HG02642 (cell line): ENCODE measurements at regions not wholly inside any gene's neighbourhood (a gene's known extent, or its start where the extent isn't known, plus 50 kb on each side); places are given as distances from the start of the nearest gene placed in this dataset.
A peak's percentile ranks its signal among the peaks of the same experiment; 100 is the strongest.

ENCODE experiments used
- ATAC-seq: cut with Tn5 transposase; IDR thresholded peaks from one replicate; pipeline ENCODE4 v1.9.1; 2021; ENCODE audit warnings: mild to moderate bottlenecking; ENCODE audit not compliant: unreplicated experiment, poor library complexity

GRCh38 chr7:31398815-31399214, 58.3 kb upstream of the NEUROD6 start:
- no peak for ATAC-seq

GRCh38 chr7:31407178-31407676, 66.7 kb upstream of the NEUROD6 start:
- no peak for ATAC-seq

GRCh38 chr7:31408140-31408729, 67.7 kb upstream of the NEUROD6 start:
- no peak for ATAC-seq

GRCh38 chr7:31410265-31410664, 69.7 kb upstream of the NEUROD6 start:
- no peak for ATAC-seq

GRCh38 chr7:31411416-31411815, 70.9 kb upstream of the NEUROD6 start:
- ATAC-seq, result no peak

GRCh38 chr7:31413766-31414165, 73.2 kb upstream of the NEUROD6 start:
- ATAC-seq, result no peak

GRCh38 chr7:31416381-31416870, 75.9 kb upstream of the NEUROD6 start:
- ATAC-seq, result no peak

GRCh38 chr7:31418928-31419327, 78.4 kb upstream of the NEUROD6 start:
- no peak for ATAC-seq

GRCh38 chr7:31419505-31420055, 79.1 kb upstream of the NEUROD6 start:
- no peak for ATAC-seq

GRCh38 chr7:31420948-31421347, 80.4 kb upstream of the NEUROD6 start:
- ATAC-seq, result no peak

- no peak for ATAC-seq
Measured at GRCh38 chr7:31421607-31422006, 81.1 kb upstream of the NEUROD6 start.

- no peak for ATAC-seq
Measured at GRCh38 chr7:31423994-31424393, 83.5 kb upstream of the NEUROD6 start.

- ATAC-seq, result no peak
Measured at GRCh38 chr7:31432176-31432575, 81.7 kb upstream of the ITPRID1 start.

GRCh38 chr7:31432836-31433340, 81.0 kb upstream of the ITPRID1 start:
- no peak for ATAC-seq

- ATAC-seq, result no peak
Measured at GRCh38 chr7:31437250-31437865, 76.5 kb upstream of the ITPRID1 start.

- no peak for ATAC-seq
Measured at GRCh38 chr7:31439165-31439564, 74.7 kb upstream of the ITPRID1 start.

GRCh38 chr7:31440511-31440910, 73.4 kb upstream of the ITPRID1 start:
- no peak for ATAC-seq

GRCh38 chr7:31442626-31443025, 71.3 kb upstream of the ITPRID1 start:
- no peak for ATAC-seq

- ATAC-seq, result peak; percentile 74
Measured at GRCh38 chr7:31443457-31443856, 70.4 kb upstream of the ITPRID1 start.

GRCh38 chr7:31444196-31444595, 69.7 kb upstream of the ITPRID1 start:
- ATAC-seq, result no peak

GRCh38 chr7:31445686-31446355, 68.1 kb upstream of the ITPRID1 start:
- ATAC-seq, result no peak
